Right cardiac atrium (tissue), 5 donors: ENCODE measurements at regions not wholly inside any gene's neighbourhood (a gene's known extent, or its start where the extent isn't known, plus 50 kb on each side); places are given as distances from the start of the nearest gene placed in this dataset.

Source experiments
- ATAC-seq, 2 donors: fragments of 200-7000 bp; cut with Tn5 transposase; one replicate each; pipeline versions ENCODE4 v1.8.0 to v1.9.1; 2020; ENCODE audit warnings: moderate library complexity in 2 of 2, mild to moderate bottlenecking in 1 of 2
- DNase-seq, 3 donors: peaks; one replicate each; pipeline ENCODE4 v3.0.0-alpha.2; 2020
- H3K27ac ChIP-seq: one replicate; pipeline ENCODE4 v1.5.1; 2013; ENCODE audit warnings: mild to moderate bottlenecking, low read length, control low read depth, moderate library complexity
- H3K27me3 ChIP-seq: one replicate; pipeline ENCODE4 v1.6.1; 2013; ENCODE audit not compliant: control insufficient read depth, insufficient read depth
- H3K4me1 ChIP-seq: one replicate; pipeline ENCODE4 v1.6.1; 2013; ENCODE audit warnings: low read length; ENCODE audit not compliant: control insufficient read depth, insufficient read depth
- H3K4me3 ChIP-seq: one replicate; pipeline ENCODE4 v1.5.1; 2013; ENCODE audit warnings: low read length, control low read depth
- H3K9me3 ChIP-seq: one replicate; pipeline ENCODE4 v1.6.1; 2013; ENCODE audit warnings: low read length; ENCODE audit not compliant: control insufficient read depth
- WGBS: extraction: QIAGEN DNeasy Blood & Tissue Kit; methylation state at CpG from one replicate; pipeline ENCODE4 v1.1.7; 2013; 5-methylcytosine and 5-hydroxymethylcytosine counted together
- intact Hi-C, 4 donors: fragments of 100-400 bp; cut with DNase I; formaldehyde crosslinking; loops; one replicate each; pipeline versions ENCODE4 v1.11.0 to v1.14.0; 2022 to 2023
- donor health status: healthy with polysubstance abuse.
- donor health status: DM: no; HTN: yes; CAD: no.
- donor health status: DM: no; HTN: no; CAD: no.
- donor health status: DM: no; HTN: yes; CAD: no; lungs with severe emphysema.
- donor health status: DM: yes; HTN: yes; CAD: no.

DNA sequence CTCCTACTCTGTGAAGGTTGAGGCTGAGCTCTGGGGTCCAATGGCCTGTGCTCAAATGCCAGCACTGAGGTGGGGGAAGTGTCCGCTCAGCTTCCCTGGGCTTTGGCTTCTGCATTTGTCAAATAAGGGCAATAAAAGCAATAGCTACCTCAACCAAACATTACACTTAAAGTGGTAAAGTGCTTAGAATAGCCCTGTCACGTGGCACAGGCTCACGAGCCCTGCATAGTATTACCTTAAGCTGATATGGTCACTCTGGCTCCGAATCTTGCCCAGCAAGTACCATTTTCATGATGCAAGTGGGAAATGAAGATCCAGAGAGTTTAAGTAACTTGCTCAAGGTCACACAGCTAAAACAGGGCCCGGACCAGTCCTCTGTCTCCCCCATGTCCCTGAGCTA is 451.1 kb upstream of the ZMIZ1 start:
- Histone ChIP-seq H3K4me3 (no peak overlapping the region), H3K9me3 (no peaks in the 10 kb centered on the region), H3K27ac (no peak overlapping the region), H3K4me1 (peaks cover 2% of the 10 kb centered on the region), H3K27me3 (no peaks in the 10 kb centered on the region)
- DNase-seq (no peak), ATAC-seq (no peak)
- intact Hi-C loops: no loop called here
- WGBS: 76% methylated on average over 5 of the region's 5 CpGs

DNA sequence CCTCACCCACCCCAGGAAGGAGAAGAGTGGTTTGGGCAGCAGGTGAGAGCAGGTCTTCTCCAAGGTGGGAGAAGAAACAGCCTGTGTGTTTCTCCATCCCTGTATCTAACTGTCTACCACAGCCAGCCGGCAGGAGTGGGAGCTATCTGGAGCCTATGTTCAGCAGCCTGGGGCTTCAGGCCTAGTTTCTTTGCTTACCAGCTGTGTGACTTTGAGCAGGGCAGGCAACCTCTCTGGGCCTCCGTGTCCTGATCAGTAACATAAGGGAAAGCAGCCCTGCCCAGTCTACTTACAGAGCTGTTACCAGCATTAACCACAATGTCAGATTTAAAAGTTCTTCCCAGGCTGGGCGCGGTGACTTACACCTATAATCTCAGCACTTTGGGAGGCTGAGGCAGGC is 450.7 kb upstream of the ZMIZ1 start:
- 96% methylated on average over 4 of the region's 4 CpGs for WGBS
- intact Hi-C loops: no loop called here
- H3K9me3 ChIP-seq: no peaks in the 10 kb centered on the region

DNA sequence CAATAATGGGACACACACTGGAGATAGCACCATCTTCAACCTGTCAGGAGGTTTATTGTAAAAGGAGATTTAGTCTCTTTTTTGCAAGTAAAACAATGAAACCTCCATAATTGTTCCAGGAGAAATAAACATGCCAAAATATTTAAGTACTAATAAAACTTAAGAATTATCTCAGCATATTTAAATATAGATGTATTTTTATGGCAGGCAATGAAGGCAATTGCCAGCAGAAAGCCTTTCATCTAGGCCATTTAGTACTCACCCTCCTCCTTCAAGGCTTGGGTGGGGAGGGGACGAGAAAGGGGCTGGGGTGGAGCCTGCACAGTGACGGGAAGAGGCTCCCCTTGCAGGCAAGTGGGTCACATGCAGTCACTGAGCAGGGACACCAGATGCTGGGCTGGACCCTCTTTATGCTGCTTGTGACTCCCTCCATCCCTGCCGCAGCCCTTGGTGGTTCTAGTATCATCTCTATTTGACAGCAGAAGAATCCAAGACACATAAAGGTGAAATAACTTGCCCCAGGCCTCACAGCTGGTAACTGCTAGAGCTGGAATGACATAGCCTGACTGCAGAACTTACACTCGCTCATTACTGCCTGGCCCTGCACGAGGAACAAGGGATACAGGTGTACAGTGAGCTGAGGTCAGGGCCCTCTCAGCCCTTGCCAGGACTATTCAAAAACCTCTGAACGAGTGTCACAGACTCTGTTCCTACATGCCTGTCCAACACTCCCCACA is 449.5 kb upstream of the ZMIZ1 start:
- ATAC-seq (no peak), DNase-seq (no peak)
- no peak overlapping the region for H3K4me3 ChIP-seq
- WGBS: 74% methylated on average over 6 of the region's 6 CpGs
- no peaks in the 10 kb centered on the region for H3K27me3 ChIP-seq
- H3K27ac ChIP-seq: no peak overlapping the region
- H3K4me1 ChIP-seq: no peaks in the 10 kb centered on the region
- intact Hi-C loops: no loop called here
- H3K9me3 ChIP-seq: no peaks in the 10 kb centered on the region

More for the DNA sequence above, 450.7 kb upstream of the ZMIZ1 start:
- H3K4me1 ChIP-seq: peaks cover 2% of the 10 kb centered on the region
- H3K27ac ChIP-seq: no peak overlapping the region
- ATAC-seq: no peak
- no peaks in the 10 kb centered on the region for H3K27me3 ChIP-seq
- no peak for DNase-seq
- H3K4me3 ChIP-seq: no peak overlapping the region

DNA sequence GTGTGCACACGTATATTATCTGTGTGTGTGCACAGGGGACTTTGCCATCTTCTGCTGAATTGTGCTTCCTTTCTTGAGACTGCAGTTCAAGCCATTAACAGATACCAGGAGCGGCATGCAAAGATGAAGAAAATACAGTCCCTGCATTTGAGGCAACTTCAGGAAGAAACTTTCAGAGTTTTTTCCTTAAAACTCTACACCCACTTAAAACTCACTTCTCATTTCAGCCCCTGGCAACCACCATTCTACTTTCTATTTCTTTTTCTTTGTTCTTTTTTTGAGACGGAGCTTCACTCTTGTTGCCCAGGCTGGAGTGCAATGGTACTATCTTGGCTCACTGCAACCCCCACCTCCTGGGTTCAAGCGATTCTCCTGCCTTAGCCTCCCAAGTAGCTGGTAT is 448.9 kb upstream of the ZMIZ1 start:
- H3K27ac ChIP-seq: no peak overlapping the region
- H3K4me1 ChIP-seq: no peaks in the 10 kb centered on the region
- ATAC-seq: no peak
- no peaks in the 10 kb centered on the region for H3K9me3 ChIP-seq
- WGBS: 86% methylated on average over 4 of the region's 4 CpGs
- DNase-seq: no peak
- intact Hi-C loops: no loop called here
- no peak overlapping the region for H3K4me3 ChIP-seq
- H3K27me3 ChIP-seq: no peaks in the 10 kb centered on the region

DNA sequence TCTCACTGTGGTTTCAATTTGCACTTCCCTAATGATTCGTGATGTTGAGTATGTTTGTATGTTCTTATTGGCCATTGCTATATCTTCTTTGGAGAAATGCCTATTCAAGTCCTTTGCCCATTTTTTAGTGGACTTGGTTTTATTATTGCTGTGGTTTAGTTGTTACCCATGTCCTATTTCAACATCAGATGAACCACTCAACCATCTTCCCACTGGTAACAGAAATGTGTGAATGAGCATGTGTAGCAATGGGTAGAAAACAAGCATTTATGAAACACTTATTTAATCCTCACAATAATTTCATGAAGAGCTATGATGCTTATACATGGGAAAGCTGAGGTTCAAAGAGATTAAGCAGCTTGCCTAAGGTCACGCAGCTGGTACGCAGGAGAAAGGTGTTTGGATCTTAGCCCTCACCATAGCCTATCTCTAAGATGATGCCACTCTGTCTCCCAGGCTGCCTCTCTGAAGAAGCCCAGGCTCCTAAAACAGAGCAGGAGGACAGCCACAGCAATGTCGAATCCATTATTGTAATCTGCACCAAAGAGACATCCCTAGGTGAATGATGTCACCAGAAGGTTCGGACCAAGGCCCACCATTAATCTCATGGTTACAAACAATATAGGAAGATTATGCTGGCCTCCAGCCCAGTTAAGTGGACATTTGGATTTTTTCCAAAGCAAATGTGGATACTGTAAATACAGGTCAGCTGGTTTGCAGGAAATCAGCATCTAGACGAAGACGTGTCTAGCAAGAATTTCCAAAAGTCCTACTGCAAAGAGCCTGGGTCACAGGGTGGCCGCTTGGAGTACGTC is 447.6 kb upstream of the ZMIZ1 start:
- no peaks in the 10 kb centered on the region for H3K4me1 ChIP-seq
- DNase-seq: no peak

DNA sequence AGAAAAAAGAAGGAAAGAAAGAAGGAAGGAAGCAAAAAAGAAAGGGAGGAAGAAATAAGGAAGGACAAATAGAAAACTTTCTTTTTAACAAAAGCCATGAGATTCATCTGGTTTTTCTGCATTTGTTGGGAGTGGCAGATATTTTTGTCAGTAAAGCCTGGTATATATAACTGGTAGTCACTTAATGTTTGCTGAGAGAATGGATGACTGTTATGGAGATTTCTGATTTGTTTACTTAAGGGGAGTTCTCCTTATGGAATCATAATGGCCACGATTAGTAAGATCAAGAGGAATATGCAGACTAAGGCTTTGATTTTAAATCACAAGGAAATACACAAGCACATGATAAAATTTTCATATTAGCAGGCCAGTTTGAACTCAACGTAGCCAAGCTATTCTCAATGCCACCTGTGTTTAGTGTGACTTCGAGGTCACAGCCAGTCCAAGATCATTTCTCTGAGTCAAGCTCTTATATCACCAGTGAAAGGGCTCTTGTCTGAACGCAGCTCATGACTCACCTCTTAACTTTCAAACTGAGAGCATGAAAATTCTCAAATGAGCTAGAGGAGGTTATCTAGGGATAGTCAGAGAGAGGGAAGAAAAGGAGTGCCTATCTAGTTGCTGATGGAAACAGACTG is 445.1 kb upstream of the ZMIZ1 start:
- H3K27ac ChIP-seq: no peak overlapping the region
- H3K9me3 ChIP-seq: no peaks in the 10 kb centered on the region
- intact Hi-C loops: no loop called here
- ATAC-seq (peak; percentile 70 to 83), DNase-seq (no peak)
- H3K4me3 ChIP-seq: no peak overlapping the region
- no peaks in the 10 kb centered on the region for H3K4me1 ChIP-seq
- H3K27me3 ChIP-seq: no peaks in the 10 kb centered on the region
- 39% methylated on average over 4 of the region's 4 CpGs for WGBS

More for the DNA sequence above, 447.6 kb upstream of the ZMIZ1 start:
- 72% methylated on average over 9 of the region's 9 CpGs for WGBS
- Histone ChIP-seq H3K27me3 (no peaks in the 10 kb centered on the region), H3K4me3 (no peak overlapping the region), H3K27ac (no peak overlapping the region), H3K9me3 (no peaks in the 10 kb centered on the region)
- ATAC-seq: no peak
- intact Hi-C loops: no loop called here

DNA sequence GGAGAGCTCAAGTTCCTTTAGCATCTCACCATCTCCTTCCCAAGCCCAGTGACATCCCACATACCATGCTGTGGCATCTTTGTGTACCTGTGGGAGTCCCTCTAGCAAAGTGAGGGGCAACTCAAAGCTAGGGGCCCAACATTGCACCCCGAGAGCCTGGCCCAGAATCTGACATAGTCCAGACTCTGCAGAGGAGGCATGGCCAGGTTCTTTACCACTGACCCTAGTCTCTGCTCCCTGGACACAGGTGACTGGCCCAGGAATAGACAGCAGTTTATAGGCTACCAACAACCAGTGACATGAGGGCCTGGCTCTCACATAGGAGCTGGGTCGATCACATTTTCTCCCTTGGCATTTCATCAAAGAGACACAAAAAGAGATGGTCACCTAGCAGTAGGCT is 444.0 kb upstream of the ZMIZ1 start:
- intact Hi-C loops: no loop called here
- DNase-seq: no peak

DNA sequence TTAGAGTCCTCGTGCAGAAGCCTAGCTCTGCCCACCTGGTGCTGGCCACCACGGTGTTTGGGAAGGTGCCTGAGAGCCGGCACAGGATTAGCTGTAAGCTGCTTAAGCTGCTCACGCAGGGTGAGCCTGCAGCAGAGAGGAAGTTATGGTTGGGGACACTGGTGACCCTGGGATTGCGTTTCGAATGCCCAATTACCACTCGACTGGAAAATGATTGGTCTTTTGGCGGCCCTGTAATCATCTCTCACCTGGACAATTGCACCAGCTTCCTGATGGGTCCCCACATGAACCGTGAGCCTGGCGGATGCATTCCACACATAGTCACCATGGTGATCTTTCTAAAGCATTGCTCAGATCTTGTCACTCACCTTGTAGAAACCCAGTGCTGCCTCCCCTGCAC is 442.3 kb upstream of the ZMIZ1 start:
- WGBS: 81% methylated on average over 10 of the region's 10 CpGs
- H3K27me3 ChIP-seq: no peaks in the 10 kb centered on the region
- intact Hi-C loops: no loop called here
- no peak overlapping the region for H3K27ac ChIP-seq
- no peaks in the 10 kb centered on the region for H3K4me1 ChIP-seq
- ATAC-seq (no peak), DNase-seq (no peak)
- no peaks in the 10 kb centered on the region for H3K9me3 ChIP-seq
- H3K4me3 ChIP-seq: no peak overlapping the region

More for the DNA sequence above, 444.0 kb upstream of the ZMIZ1 start:
- Histone ChIP-seq H3K4me3 (no peak overlapping the region), H3K4me1 (no peaks in the 10 kb centered on the region), H3K27ac (no peak overlapping the region), H3K9me3 (no peaks in the 10 kb centered on the region), H3K27me3 (no peaks in the 10 kb centered on the region)
- no peak for ATAC-seq
- 92% methylated on average over 2 of the region's 2 CpGs for WGBS

DNA sequence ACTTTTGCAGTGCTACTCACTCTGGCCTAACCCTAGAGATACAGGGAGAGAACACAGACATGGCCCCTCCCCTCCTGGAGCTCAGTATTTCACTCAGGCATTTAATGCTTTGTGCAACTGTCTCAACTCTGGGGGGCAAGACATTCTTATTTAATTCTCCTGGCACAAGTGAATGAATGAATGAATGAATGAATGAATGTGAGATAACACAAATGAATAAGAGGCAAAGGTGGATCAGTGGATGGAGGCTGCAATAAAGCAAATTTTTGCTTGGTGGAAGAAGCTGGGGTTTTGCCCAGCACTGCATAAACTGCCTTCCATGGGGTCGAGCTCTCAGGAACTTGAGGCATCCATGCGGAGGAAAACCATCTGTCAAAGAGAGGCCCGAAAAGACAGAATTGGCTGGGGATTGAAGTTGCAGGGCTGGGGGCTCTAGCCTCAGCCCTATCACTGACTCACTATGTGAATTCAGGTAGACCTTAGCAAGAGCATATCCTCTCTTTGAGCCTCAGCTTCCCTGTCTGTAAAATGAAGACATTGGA is 441.4 kb upstream of the ZMIZ1 start:
- no peak for ATAC-seq
- Histone ChIP-seq H3K9me3 (no peaks in the 10 kb centered on the region), H3K4me3 (no peak overlapping the region), H3K27me3 (no peaks in the 10 kb centered on the region), H3K27ac (no peak overlapping the region), H3K4me1 (no peaks in the 10 kb centered on the region)
- intact Hi-C loops: no loop called here
- DNase-seq: no peak
- 92% methylated on average over 3 of the region's 3 CpGs for WGBS

DNA sequence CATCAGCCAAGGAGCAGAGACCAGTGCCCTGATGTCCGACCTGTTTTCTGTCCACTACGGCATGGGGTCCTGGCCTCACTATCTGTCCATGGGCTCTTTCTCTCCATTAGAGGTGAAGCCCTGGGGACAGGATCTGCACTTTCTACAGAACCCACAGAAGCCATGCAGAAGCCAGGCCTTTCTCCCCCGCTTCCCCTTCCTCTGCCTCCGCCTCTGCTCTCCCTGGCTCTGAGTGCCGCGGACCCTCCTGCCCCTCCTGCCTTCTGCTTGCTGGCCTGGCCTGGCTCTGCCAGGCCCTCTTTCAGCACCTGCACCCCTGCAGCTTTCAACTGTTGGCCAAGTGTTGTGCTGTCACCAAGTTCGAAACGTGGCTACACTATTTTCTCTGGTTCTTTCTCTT is 439.8 kb upstream of the ZMIZ1 start:
- H3K4me3 ChIP-seq: no peak overlapping the region
- ATAC-seq: no peak
- no peaks in the 10 kb centered on the region for H3K27me3 ChIP-seq
- no peak for DNase-seq
- no peak overlapping the region for H3K27ac ChIP-seq
- no peaks in the 10 kb centered on the region for H3K4me1 ChIP-seq
- H3K9me3 ChIP-seq: no peaks in the 10 kb centered on the region
- WGBS: 74% methylated on average over 8 of the region's 8 CpGs
- intact Hi-C loops: no loop called here

DNA sequence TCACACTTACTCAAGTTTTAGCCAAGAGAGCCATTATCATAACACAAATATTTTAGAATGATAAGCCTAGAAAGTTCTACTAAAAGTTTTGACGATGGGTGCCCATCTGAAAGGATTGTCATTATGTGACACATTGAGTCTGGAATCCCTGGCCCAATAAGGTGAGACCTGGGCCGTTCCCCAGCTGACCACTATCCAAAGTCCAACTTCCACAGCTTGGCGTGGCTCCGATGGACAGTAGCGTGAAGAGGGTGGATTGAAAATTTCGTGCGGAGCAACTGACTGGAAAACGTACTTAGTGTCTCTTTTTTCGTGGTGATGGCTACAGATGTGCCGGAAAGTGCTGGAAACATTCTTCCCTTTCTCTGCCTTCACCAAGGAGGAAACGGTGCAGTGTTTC is 439.0 kb upstream of the ZMIZ1 start:
- Histone ChIP-seq H3K27ac (no peak overlapping the region), H3K4me3 (no peak overlapping the region), H3K4me1 (peaks cover 2% of the 10 kb centered on the region), H3K9me3 (no peaks in the 10 kb centered on the region), H3K27me3 (no peaks in the 10 kb centered on the region)
- WGBS: 85% methylated on average over 11 of the region's 11 CpGs
- intact Hi-C loops: no loop called here
- ATAC-seq (no peak), DNase-seq (no peak)
